ENCODE measurements at regions not wholly inside any gene's neighbourhood (a gene's known extent, or its start where the extent isn't known, plus 50 kb on each side); places are given as distances from the start of the nearest gene placed in this dataset.

DNA sequence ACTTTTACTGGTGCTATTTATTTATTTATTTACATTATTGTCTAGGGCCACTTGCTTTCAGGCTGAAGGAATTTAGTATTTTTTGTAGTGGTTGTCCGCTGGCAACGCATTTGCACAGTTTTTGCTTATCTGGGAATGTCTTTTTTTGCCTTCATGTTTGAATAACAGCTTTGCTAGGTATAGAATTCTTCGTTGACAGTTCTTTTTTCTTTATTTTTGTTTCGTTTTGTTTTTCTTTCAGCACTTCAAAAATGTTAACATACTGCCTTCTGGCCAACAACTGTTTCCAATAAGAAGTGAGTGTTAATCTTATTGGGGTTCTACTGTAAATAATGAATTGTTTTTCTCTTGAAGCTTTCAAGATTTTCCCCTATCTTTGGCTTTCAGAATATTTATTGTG, 252.7 kb upstream of the TARS1 start:
- TF ChIP-seq, protein P1, sequence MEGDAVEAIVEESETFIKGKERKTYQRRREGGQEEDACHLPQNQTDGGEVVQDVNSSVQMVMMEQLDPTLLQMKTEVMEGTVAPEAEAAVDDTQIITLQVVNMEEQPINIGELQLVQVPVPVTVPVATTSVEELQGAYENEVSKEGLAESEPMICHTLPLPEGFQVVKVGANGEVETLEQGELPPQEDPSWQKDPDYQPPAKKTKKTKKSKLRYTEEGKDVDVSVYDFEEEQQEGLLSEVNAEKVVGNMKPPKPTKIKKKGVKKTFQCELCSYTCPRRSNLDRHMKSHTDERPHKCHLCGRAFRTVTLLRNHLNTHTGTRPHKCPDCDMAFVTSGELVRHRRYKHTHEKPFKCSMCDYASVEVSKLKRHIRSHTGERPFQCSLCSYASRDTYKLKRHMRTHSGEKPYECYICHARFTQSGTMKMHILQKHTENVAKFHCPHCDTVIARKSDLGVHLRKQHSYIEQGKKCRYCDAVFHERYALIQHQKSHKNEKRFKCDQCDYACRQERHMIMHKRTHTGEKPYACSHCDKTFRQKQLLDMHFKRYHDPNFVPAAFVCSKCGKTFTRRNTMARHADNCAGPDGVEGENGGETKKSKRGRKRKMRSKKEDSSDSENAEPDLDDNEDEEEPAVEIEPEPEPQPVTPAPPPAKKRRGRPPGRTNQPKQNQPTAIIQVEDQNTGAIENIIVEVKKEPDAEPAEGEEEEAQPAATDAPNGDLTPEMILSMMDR (conservative IDR thresholded peaks at IDR 0.05; ENCODE audit: low read depth in 2 of 2) = no peak
- TF ChIP-seq, protein P2, sequence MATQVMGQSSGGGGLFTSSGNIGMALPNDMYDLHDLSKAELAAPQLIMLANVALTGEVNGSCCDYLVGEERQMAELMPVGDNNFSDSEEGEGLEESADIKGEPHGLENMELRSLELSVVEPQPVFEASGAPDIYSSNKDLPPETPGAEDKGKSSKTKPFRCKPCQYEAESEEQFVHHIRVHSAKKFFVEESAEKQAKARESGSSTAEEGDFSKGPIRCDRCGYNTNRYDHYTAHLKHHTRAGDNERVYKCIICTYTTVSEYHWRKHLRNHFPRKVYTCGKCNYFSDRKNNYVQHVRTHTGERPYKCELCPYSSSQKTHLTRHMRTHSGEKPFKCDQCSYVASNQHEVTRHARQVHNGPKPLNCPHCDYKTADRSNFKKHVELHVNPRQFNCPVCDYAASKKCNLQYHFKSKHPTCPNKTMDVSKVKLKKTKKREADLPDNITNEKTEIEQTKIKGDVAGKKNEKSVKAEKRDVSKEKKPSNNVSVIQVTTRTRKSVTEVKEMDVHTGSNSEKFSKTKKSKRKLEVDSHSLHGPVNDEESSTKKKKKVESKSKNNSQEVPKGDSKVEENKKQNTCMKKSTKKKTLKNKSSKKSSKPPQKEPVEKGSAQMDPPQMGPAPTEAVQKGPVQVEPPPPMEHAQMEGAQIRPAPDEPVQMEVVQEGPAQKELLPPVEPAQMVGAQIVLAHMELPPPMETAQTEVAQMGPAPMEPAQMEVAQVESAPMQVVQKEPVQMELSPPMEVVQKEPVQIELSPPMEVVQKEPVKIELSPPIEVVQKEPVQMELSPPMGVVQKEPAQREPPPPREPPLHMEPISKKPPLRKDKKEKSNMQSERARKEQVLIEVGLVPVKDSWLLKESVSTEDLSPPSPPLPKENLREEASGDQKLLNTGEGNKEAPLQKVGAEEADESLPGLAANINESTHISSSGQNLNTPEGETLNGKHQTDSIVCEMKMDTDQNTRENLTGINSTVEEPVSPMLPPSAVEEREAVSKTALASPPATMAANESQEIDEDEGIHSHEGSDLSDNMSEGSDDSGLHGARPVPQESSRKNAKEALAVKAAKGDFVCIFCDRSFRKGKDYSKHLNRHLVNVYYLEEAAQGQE (IDR thresholded peaks at IDR 0.05; ENCODE audit: unreplicated experiment) = no peak

All from GM23338 (cell line).